ENCODE measurements at regions not wholly inside any gene's neighbourhood (a gene's known extent, or its start where the extent isn't known, plus 50 kb on each side); places are given as distances from the start of the nearest gene placed in this dataset.

GRCh38 chr2:133654949-133655348, 86.7 kb upstream of the NCKAP5 start:
- Mint-ChIP-seq H3K4me1 (ENCODE audit: low read depth) (no peaks in the 10 kb centered on the region), H3K27me3 (no peaks in the 10 kb centered on the region), H3K4me3 (no peak overlapping the region), H3K27ac (no peak overlapping the region), H3K9me3 (ENCODE audit: low read depth) (peaks cover 6% of the 10 kb centered on the region), H3K36me3 (no peaks in the 10 kb centered on the region)

- Mint-ChIP-seq H3K9me3 (ENCODE audit: low read depth) (peaks cover 6% of the 10 kb centered on the region), H3K4me1 (ENCODE audit: low read depth) (no peaks in the 10 kb centered on the region), H3K27ac (no peak overlapping the region), H3K36me3 (no peaks in the 10 kb centered on the region), H3K4me3 (no peak overlapping the region), H3K27me3 (no peaks in the 10 kb centered on the region)
Observed at GRCh38 chr2:133655610-133656009, 87.3 kb upstream of the NCKAP5 start.

- H3K36me3 Mint-ChIP-seq: no peaks in the 10 kb centered on the region
- H3K4me3 Mint-ChIP-seq: no peak overlapping the region
- no peaks in the 10 kb centered on the region for H3K27me3 Mint-ChIP-seq
- no peaks in the 10 kb centered on the region for H3K4me1 Mint-ChIP-seq (ENCODE audit: low read depth)
- no peak overlapping the region for H3K27ac Mint-ChIP-seq
- no peaks in the 10 kb centered on the region for H3K9me3 Mint-ChIP-seq (ENCODE audit: low read depth)
Observed at GRCh38 chr2:133657591-133657990, 89.3 kb upstream of the NCKAP5 start.

- no peaks in the 10 kb centered on the region for H3K9me3 Mint-ChIP-seq (ENCODE audit: low read depth)
Observed at GRCh38 chr2:133658020-133658903, 90.0 kb upstream of the NCKAP5 start.

GRCh38 chr2:133660510-133660909, 92.2 kb upstream of the NCKAP5 start:
- no peak overlapping the region for H3K4me3 Mint-ChIP-seq
- H3K9me3 Mint-ChIP-seq (ENCODE audit: low read depth): no peaks in the 10 kb centered on the region
- H3K4me1 Mint-ChIP-seq (ENCODE audit: low read depth): no peaks in the 10 kb centered on the region
- H3K27me3 Mint-ChIP-seq: no peaks in the 10 kb centered on the region
- no peaks in the 10 kb centered on the region for H3K36me3 Mint-ChIP-seq
- H3K27ac Mint-ChIP-seq: no peak overlapping the region

More at GRCh38 chr2:133658020-133658903, 90.0 kb upstream of the NCKAP5 start:
- no peaks in the 10 kb centered on the region for H3K27me3 Mint-ChIP-seq
- H3K27ac Mint-ChIP-seq: no peak overlapping the region
- H3K4me1 Mint-ChIP-seq (ENCODE audit: low read depth): no peaks in the 10 kb centered on the region
- H3K36me3 Mint-ChIP-seq: no peaks in the 10 kb centered on the region
- no peak overlapping the region for H3K4me3 Mint-ChIP-seq

- Mint-ChIP-seq H3K27me3 (no peaks in the 10 kb centered on the region), H3K27ac (no peak overlapping the region), H3K4me1 (ENCODE audit: low read depth) (no peaks in the 10 kb centered on the region), H3K4me3 (no peak overlapping the region), H3K36me3 (no peaks in the 10 kb centered on the region), H3K9me3 (ENCODE audit: low read depth) (no peaks in the 10 kb centered on the region)
Observed at GRCh38 chr2:133661392-133661791, 93.1 kb upstream of the NCKAP5 start.

GRCh38 chr2:133666621-133667020, 98.4 kb upstream of the NCKAP5 start:
- H3K27me3 Mint-ChIP-seq: no peaks in the 10 kb centered on the region
- H3K36me3 Mint-ChIP-seq: no peaks in the 10 kb centered on the region
- no peak overlapping the region for H3K27ac Mint-ChIP-seq
- H3K4me3 Mint-ChIP-seq: no peak overlapping the region
- no peaks in the 10 kb centered on the region for H3K4me1 Mint-ChIP-seq (ENCODE audit: low read depth)
- H3K9me3 Mint-ChIP-seq (ENCODE audit: low read depth): peaks cover 7% of the 10 kb centered on the region

- Mint-ChIP-seq H3K9me3 (ENCODE audit: low read depth) (peaks cover 7% of the 10 kb centered on the region), H3K27me3 (no peaks in the 10 kb centered on the region), H3K4me3 (no peak overlapping the region)
Observed at GRCh38 chr2:133667085-133667484, 98.8 kb upstream of the NCKAP5 start.

GRCh38 chr2:133667968-133668367, 99.7 kb upstream of the NCKAP5 start:
- no peak overlapping the region for H3K4me3 Mint-ChIP-seq
- H3K36me3 Mint-ChIP-seq: no peaks in the 10 kb centered on the region
- H3K27me3 Mint-ChIP-seq: no peaks in the 10 kb centered on the region
- peaks cover 7% of the 10 kb centered on the region for H3K9me3 Mint-ChIP-seq (ENCODE audit: low read depth)
- no peak overlapping the region for H3K27ac Mint-ChIP-seq
- H3K4me1 Mint-ChIP-seq (ENCODE audit: low read depth): no peaks in the 10 kb centered on the region

More at GRCh38 chr2:133667085-133667484, 98.8 kb upstream of the NCKAP5 start:
- Mint-ChIP-seq H3K36me3 (no peaks in the 10 kb centered on the region), H3K27ac (no peak overlapping the region), H3K4me1 (ENCODE audit: low read depth) (no peaks in the 10 kb centered on the region)

- no peaks in the 10 kb centered on the region for H3K36me3 Mint-ChIP-seq
- peaks cover 7% of the 10 kb centered on the region for H3K9me3 Mint-ChIP-seq (ENCODE audit: low read depth)
- H3K27me3 Mint-ChIP-seq: no peaks in the 10 kb centered on the region
- no peaks in the 10 kb centered on the region for H3K4me1 Mint-ChIP-seq (ENCODE audit: low read depth)
- H3K27ac Mint-ChIP-seq: no peak overlapping the region
- H3K4me3 Mint-ChIP-seq: no peak overlapping the region
Observed at GRCh38 chr2:133668547-133668946, 100.3 kb upstream of the NCKAP5 start.

- H3K4me1 Mint-ChIP-seq (ENCODE audit: low read depth): no peaks in the 10 kb centered on the region
- peaks cover 4% of the 10 kb centered on the region for H3K27me3 Mint-ChIP-seq
- no peaks in the 10 kb centered on the region for H3K36me3 Mint-ChIP-seq
- H3K9me3 Mint-ChIP-seq (ENCODE audit: low read depth): peaks cover 4% of the 10 kb centered on the region
- no peak overlapping the region for H3K27ac Mint-ChIP-seq
- H3K4me3 Mint-ChIP-seq: no peak overlapping the region
Observed at GRCh38 chr2:133673305-133673905, 105.1 kb upstream of the NCKAP5 start.

- H3K27ac Mint-ChIP-seq: no peak overlapping the region
- H3K36me3 Mint-ChIP-seq: no peaks in the 10 kb centered on the region
- no peak overlapping the region for H3K4me3 Mint-ChIP-seq
- H3K4me1 Mint-ChIP-seq (ENCODE audit: low read depth): no peaks in the 10 kb centered on the region
- peaks cover 4% of the 10 kb centered on the region for H3K27me3 Mint-ChIP-seq
- no peaks in the 10 kb centered on the region for H3K9me3 Mint-ChIP-seq (ENCODE audit: low read depth)
Observed at GRCh38 chr2:133674066-133674432, 105.8 kb upstream of the NCKAP5 start.

GRCh38 chr2:133674433-133675331, 106.4 kb upstream of the NCKAP5 start:
- no peak overlapping the region for H3K27ac Mint-ChIP-seq
- H3K4me1 Mint-ChIP-seq (ENCODE audit: low read depth): no peaks in the 10 kb centered on the region
- H3K36me3 Mint-ChIP-seq: no peaks in the 10 kb centered on the region
- no peaks in the 10 kb centered on the region for H3K9me3 Mint-ChIP-seq (ENCODE audit: low read depth)
- H3K27me3 Mint-ChIP-seq: peaks cover 4% of the 10 kb centered on the region
- no peak overlapping the region for H3K4me3 Mint-ChIP-seq

GRCh38 chr2:133676392-133677130, 108.3 kb upstream of the NCKAP5 start:
- H3K4me1 Mint-ChIP-seq (ENCODE audit: low read depth): no peaks in the 10 kb centered on the region
- H3K27me3 Mint-ChIP-seq: peaks cover 6% of the 10 kb centered on the region
- H3K27ac Mint-ChIP-seq: no peak overlapping the region
- H3K9me3 Mint-ChIP-seq (ENCODE audit: low read depth): no peaks in the 10 kb centered on the region
- no peak overlapping the region for H3K4me3 Mint-ChIP-seq
- no peaks in the 10 kb centered on the region for H3K36me3 Mint-ChIP-seq
